Ascending aorta (tissue), 2 donors: ENCODE measurements at regions not wholly inside any gene's neighbourhood (a gene's known extent, or its start where the extent isn't known, plus 50 kb on each side); places are given as distances from the start of the nearest gene placed in this dataset.

Experiments
- DNase-seq, 2 donors: peaks; one replicate each; pipeline ENCODE4 v3.0.0-alpha.2; 2019; ENCODE audit warnings: low spot score in 2 of 2
- H3K27ac ChIP-seq, 2 donors: fragments of 200-600 bp; sonication (generic); one replicate each; pipeline ENCODE4 v1.5.1; 2016 to 2017; ENCODE audit warnings: mild to moderate bottlenecking in 1 of 2
- H3K27me3 ChIP-seq: fragments of 200-600 bp; sonication (generic); one replicate; pipeline ENCODE4 v1.5.1; 2017
- H3K36me3 ChIP-seq, 2 donors: fragments of 200-600 bp; sonication (generic); one replicate each; pipeline ENCODE4 v1.5.1; 2016
- H3K4me1 ChIP-seq, 2 donors: fragments of 200-600 bp; sonication (generic); one replicate each; pipeline ENCODE4 v1.5.1; 2016 to 2017; ENCODE audit warnings: mild to moderate bottlenecking in 1 of 2
- H3K4me3 ChIP-seq, 2 donors: fragments of 200-600 bp; sonication (generic); one replicate each; pipeline ENCODE4 v1.5.1; 2016 to 2017; ENCODE audit warnings: mild to moderate bottlenecking in 1 of 2
- H3K9me3 ChIP-seq, 2 donors: fragments of 200-600 bp; sonication (generic); one replicate each; pipeline ENCODE4 v1.5.1; 2016
- intact Hi-C: fragments of 100-400 bp; cut with DNase I; formaldehyde crosslinking; loops from one replicate; pipeline ENCODE4 v1.15.1; 2023
- TF ChIP-seq, protein P1 (sequence below), 3 experiments: fragments of 200-600 bp in 2 of 3; fragments of 450-650 bp in 1 of 3; sonication (generic) in 2 of 3; IDR thresholded peaks; one replicate each; pipeline ENCODE4 v1.5.1; 2016 to 2019; ENCODE audit warnings: antibody characterized with exemption in 3 of 3, mild to moderate bottlenecking in 1 of 3, moderate library complexity in 1 of 3

DNA sequence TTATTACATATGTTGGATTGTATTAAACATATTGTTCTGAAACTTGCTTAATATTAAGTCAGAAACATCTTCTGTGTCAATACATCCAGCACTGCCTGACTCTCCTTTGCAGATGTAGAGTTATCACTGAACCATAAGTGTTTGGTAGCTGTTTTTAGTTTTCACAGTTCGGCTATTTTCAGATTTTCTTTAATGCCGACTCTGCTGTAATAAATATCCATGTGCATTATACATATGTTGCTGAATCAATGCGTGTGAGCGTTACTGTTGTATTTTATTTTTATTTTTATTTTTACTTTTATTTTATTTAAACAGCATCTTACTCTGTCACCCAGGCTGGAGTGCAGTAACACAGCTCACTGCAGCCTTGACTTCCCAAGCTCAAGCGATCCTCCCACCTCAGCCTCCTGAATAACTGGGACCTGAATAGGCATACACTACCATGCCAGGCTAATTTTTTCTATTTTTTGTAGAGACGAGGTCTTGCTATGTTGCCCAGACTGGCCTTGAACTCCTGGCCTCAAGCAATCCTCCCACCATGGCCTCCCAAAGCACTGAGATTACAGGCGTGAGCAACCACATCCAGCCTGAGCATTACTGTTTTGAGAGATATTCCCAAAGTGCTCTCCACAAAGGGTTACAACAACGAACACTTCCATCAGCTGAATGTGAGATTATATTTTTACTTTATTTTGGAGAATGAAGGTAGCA lies 50.7 kb upstream of the NOCT start:
- TF ChIP-seq, protein P1, sequence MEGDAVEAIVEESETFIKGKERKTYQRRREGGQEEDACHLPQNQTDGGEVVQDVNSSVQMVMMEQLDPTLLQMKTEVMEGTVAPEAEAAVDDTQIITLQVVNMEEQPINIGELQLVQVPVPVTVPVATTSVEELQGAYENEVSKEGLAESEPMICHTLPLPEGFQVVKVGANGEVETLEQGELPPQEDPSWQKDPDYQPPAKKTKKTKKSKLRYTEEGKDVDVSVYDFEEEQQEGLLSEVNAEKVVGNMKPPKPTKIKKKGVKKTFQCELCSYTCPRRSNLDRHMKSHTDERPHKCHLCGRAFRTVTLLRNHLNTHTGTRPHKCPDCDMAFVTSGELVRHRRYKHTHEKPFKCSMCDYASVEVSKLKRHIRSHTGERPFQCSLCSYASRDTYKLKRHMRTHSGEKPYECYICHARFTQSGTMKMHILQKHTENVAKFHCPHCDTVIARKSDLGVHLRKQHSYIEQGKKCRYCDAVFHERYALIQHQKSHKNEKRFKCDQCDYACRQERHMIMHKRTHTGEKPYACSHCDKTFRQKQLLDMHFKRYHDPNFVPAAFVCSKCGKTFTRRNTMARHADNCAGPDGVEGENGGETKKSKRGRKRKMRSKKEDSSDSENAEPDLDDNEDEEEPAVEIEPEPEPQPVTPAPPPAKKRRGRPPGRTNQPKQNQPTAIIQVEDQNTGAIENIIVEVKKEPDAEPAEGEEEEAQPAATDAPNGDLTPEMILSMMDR (IDR thresholded peaks at IDR 0.05): no peak
- Histone ChIP-seq H3K4me3 (no peak overlapping the region), H3K36me3 (no peaks in the 10 kb centered on the region), H3K4me1 (no peaks in the 10 kb centered on the region), H3K27ac (no peak overlapping the region), H3K27me3 (no peaks in the 10 kb centered on the region), H3K9me3 (no peaks in the 10 kb centered on the region)
- no peak for DNase-seq
- intact Hi-C loops: no loop called here

DNA sequence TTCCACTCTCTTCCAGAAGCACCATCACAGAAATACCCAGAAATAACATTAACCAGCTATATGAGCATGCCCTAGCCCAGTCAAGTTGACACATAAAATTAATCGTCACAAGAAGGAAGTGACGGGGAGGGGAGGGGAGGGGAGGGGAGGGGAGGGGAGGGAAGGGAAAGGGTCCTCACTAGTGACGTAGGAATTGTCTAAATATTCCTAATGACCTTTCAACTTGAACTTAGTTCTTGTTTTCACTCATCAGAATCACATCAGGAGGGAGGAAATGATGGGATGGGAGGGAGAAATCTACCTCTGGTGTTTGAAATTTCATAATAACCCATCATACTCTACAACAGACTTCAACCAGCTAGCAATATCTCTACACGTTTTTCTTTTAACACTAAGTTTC lies 52.2 kb upstream of the NOCT start:
- no peaks in the 10 kb centered on the region for H3K27me3 ChIP-seq
- no peak for DNase-seq
- H3K9me3 ChIP-seq: no peaks in the 10 kb centered on the region
- TF ChIP-seq, protein P1 (IDR thresholded peaks at IDR 0.05): no peak
- H3K36me3 ChIP-seq: no peaks in the 10 kb centered on the region
- no peaks in the 10 kb centered on the region for H3K4me1 ChIP-seq
- no peak overlapping the region for H3K4me3 ChIP-seq
- intact Hi-C loops: no loop called here
- H3K27ac ChIP-seq: no peak overlapping the region

DNA sequence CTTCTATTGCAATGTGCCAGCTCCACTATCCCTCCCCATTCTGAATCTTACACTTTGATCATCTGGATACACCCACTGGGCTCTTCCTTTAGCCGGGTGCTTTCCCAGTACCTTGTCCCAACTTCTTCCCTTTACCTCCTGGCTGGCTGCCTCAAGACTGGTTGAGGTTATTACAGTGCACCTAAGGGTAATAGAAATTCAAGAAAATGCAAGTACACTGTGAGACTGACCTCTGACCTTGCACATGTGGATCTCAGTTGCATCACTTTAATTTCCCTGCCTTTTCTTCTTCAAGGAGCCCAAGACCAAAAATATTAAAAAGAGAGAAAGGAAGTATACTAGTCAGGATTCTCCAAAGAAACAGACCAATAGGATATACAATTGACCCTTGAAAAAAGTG lies 53.9 kb upstream of the NOCT start:
- TF ChIP-seq, protein P1 (IDR thresholded peaks at IDR 0.05): no peak
- Histone ChIP-seq H3K27me3 (no peaks in the 10 kb centered on the region), H3K4me3 (no peak overlapping the region), H3K36me3 (no peaks in the 10 kb centered on the region), H3K4me1 (no peaks in the 10 kb centered on the region), H3K9me3 (no peaks in the 10 kb centered on the region), H3K27ac (no peak overlapping the region)
- intact Hi-C loops: no loop called here
- DNase-seq: no peak

DNA sequence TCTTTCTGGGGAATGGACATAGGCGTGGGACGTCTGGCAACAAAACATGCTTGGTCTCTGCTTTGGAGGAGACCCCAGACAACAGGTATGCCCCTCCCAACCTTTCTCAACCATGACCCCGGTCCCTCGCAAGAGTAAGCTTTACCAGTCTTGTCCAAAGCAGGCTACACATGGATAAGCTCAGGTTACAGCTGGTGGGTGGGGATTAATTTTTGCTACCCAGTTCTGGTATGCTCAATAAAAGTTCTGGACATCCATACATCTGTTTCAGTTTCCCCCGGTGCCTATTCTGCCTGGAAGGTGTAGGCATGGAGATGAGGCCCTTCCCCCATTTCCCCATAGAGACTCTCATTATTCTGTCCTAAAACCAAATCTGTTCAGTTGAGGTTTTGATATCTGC lies 54.5 kb upstream of the NOCT start:
- Histone ChIP-seq H3K4me3 (no peak overlapping the region), H3K27ac (no peak overlapping the region), H3K36me3 (no peaks in the 10 kb centered on the region)

DNA sequence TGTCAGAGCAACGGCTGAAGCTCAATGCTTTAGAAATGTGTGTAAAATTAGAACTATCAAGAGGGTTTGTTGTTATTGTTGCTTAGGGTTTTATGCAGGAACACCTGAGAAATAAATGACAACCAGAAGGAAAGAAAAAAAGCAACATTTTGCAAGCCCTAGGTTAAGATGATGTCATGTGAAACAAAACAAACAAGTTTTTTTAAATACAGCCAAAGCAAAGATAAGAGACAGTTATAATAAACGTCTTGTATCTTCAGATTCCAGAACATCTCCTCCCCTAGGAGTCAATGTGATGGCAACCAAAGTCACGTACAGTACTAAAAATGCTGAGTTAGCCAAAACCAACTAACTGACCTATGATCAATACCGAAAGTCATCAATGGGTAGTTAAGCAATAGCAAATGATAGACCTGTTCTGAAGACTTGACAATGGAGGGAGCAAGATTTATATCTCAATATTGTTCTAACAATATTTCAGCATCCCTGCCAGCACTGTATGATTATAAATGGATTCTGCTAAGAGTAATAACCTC lies 55.3 kb upstream of the NOCT start:
- no peak overlapping the region for H3K27ac ChIP-seq
- no peak for DNase-seq
- no peaks in the 10 kb centered on the region for H3K27me3 ChIP-seq
- no peaks in the 10 kb centered on the region for H3K4me1 ChIP-seq
- H3K9me3 ChIP-seq: no peaks in the 10 kb centered on the region
- intact Hi-C loops: no loop called here
- TF ChIP-seq, protein P1 (IDR thresholded peaks at IDR 0.05): no peak
- H3K4me3 ChIP-seq: no peak overlapping the region
- H3K36me3 ChIP-seq: no peaks in the 10 kb centered on the region

More for the DNA sequence above, 54.5 kb upstream of the NOCT start:
- DNase-seq: no peak
- Histone ChIP-seq H3K27me3 (no peaks in the 10 kb centered on the region), H3K4me1 (no peaks in the 10 kb centered on the region), H3K9me3 (no peaks in the 10 kb centered on the region)
- intact Hi-C loops: no loop called here
- TF ChIP-seq, protein P1 (IDR thresholded peaks at IDR 0.05): no peak
